HepG2 (cell line): ENCODE measurements at regions not wholly inside any gene's neighbourhood (a gene's known extent, or its start where the extent isn't known, plus 50 kb on each side); places are given as distances from the start of the nearest gene placed in this dataset. TPM values are rescaled to one million over a fixed set of nuclear protein-coding genes. Genes with fewer than 3 reads are reported as not detected.
"Not testable (repeated sequence)": the region's sequence is repeated elsewhere in the genome, so short reads cannot be mapped to it uniquely, and the experiment has no call there.

ENCODE experiments used
- ATAC-seq: fragments of 200-7000 bp; cut with Tn5 transposase; 3 replicates; pipeline ENCODE4 v1.9.1; 2020; ENCODE audit warnings: mild to moderate bottlenecking, moderate library complexity
- BruUV-seq: library from RNA; stranded (reverse); fragments of 400-500 nt; replicated peaks from 2 replicates; lab custom pipeline; 2021; lab: Mats Ljungman, UMichigan
- CTCF ChIA-PET: fragments of 300-600 bp; formaldehyde crosslinking; extraction: SDS; loops from one replicate; lab custom pipeline; 2021; ENCODE audit warnings: low total read pairs, inconsistent platforms, low intra/inter-chr PET ratio; lab: Yijun Ruan, JAX
- POLR2A ChIA-PET: fragments of 350-600 bp; sonication (Branson Sonifier 250); formaldehyde crosslinking; loops from one replicate; lab custom pipeline; 2020; ENCODE audit warnings: antibody characterized with exemption, inconsistent platforms; lab: Yijun Ruan, JAX
- DNase-seq: peaks from one replicate; pipeline ENCODE4 v3.0.0-alpha.2; 2015; ENCODE audit warnings: low spot score
- FAIRE-seq: peaks from 3 replicates; lab custom pipeline; 2011; peaks lifted over from hg19 to GRCh38; lab: Jason Lieb, UNC
- H2AFZ ChIP-seq: one replicate; pipeline ENCODE4 v1.6.1; 2011; ENCODE audit warnings: low read length, inconsistent platforms
- H3K27ac ChIP-seq: fragments of 300-600 bp; 3 replicates; pipeline ENCODE4 v1.8.0; 2011; ENCODE audit warnings: mixed run types, mild to moderate bottlenecking, mixed read lengths, low read length, inconsistent platforms; ENCODE audit not compliant: insufficient read depth; ENCODE audit errors: extremely low read length
- H3K27me3 ChIP-seq, 2 experiments: fragments of 200-600 bp in 1 of 2; 2 replicates in 1 of 2; 3 replicates in 1 of 2; pipeline versions ENCODE4 v1.6.0 to v1.8.0; 2011; ENCODE audit warnings: low read length in 2 of 2, mild to moderate bottlenecking in 2 of 2, moderate library complexity in 2 of 2, inconsistent platforms in 1 of 2; ENCODE audit not compliant: insufficient read depth in 2 of 2, control insufficient read depth in 1 of 2
- H3K36me3 ChIP-seq, 2 experiments: fragments of 200-600 bp in 1 of 2; replicated peaks in 1 of 2; 2 replicates in 1 of 2; 3 replicates in 1 of 2; pipeline versions ENCODE4 v1.5.1 to v1.8.0; 2011; ENCODE audit warnings: low read length in 2 of 2, inconsistent platforms in 1 of 2; ENCODE audit not compliant: insufficient read depth in 2 of 2, control insufficient read depth in 1 of 2
- H3K4me1 ChIP-seq: 2 replicates; pipeline ENCODE4 v1.5.1; 2012; ENCODE audit warnings: low read length, inconsistent platforms; ENCODE audit not compliant: insufficient read depth
- H3K4me2 ChIP-seq: 2 replicates; pipeline ENCODE4 v1.6.0; 2011; ENCODE audit warnings: low read depth, low read length, inconsistent platforms
- H3K4me3 ChIP-seq, 3 experiments: fragments of 200-600 bp in 1 of 3; sonication (generic), shearing (Covaris generic) in 1 of 3; replicated peaks in 1 of 3; 2 replicates each; pipeline ENCODE4 v1.5.1; 2011 to 2016; ENCODE audit warnings: low read length in 3 of 3, inconsistent platforms in 2 of 3, low read depth in 2 of 3, mild to moderate bottlenecking in 2 of 3, control low read depth in 1 of 3, mixed read lengths in 1 of 3; ENCODE audit not compliant: insufficient read depth in 1 of 3
- H3K79me2 ChIP-seq: one replicate; pipeline ENCODE4 v1.6.1; 2011; ENCODE audit warnings: low read length, inconsistent platforms; ENCODE audit not compliant: insufficient read depth
- H3K9ac ChIP-seq: 2 replicates; pipeline ENCODE4 v1.6.0; 2011; ENCODE audit warnings: mild to moderate bottlenecking, low read depth, low read length, inconsistent platforms; ENCODE audit not compliant: insufficient read depth
- H3K9me3 ChIP-seq: 2 replicates; pipeline ENCODE4 v1.5.1; 2012; ENCODE audit warnings: mild to moderate bottlenecking, low read length
- H4K20me1 ChIP-seq: 2 replicates; pipeline ENCODE4 v1.6.0; 2011; ENCODE audit warnings: inconsistent platforms, mild to moderate bottlenecking, low read length, moderate library complexity; ENCODE audit not compliant: insufficient read depth
- WGBS: methylation state at CpG from one replicate; pipeline ENCODE4 v1.1.6; 2017; ENCODE audit warnings: low lambda C conversion rate; 5-methylcytosine and 5-hydroxymethylcytosine counted together
- in situ Hi-C: cut with HindIII; loops from 2 replicates; pipeline ENCODE4 v1.10.0; 2017; ENCODE audit warnings: low pct_unique_long_range_greater_than_20kb; ENCODE audit not compliant: extremely low pct_ligation_motif_present
- intact Hi-C: fragments of 100-400 bp; cut with micrococcal nuclease; formaldehyde crosslinking; loops from one replicate; pipeline ENCODE4 v1.10.0; 2022; ENCODE audit not compliant: unreplicated experiment
- microRNA-seq: library from miRNA; unstranded; fragments of <30 nt; microRNA quantifications from one replicate; pipeline ENCODE4, GENCODE V29; 2020
- small RNA-seq, 3 experiments: library from RNA; depleted of rRNA; stranded (forward); fragments of <200 nt; gene quantifications; one replicate each; pipeline ENCODE3, GENCODE V24; 2012; ENCODE audit warnings: low read depth in 2 of 3, low replicate concordance in 1 of 3; ENCODE audit not compliant: insufficient read length in 3 of 3, insufficient read depth in 2 of 3

DNA sequence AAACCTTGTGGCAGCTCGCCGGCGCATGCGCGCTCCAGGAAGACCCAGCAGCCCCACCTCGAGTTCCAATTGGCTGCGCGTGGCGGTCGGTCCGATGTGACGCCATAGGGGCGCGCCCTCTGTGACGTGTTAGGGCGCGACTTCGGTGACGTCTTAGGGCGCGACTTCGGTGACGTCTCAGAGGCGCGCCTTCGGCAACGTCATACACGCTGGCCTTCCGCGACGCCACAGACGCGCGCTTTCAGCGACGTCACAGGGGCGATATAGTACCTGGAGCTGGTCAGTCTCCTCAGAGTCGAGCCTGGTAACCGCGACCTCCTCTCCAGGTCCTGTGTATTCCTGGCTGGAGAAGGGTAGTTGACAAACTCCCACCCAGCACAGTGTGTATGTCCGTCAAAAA lies 304.4 kb upstream of the ZNF722 start:
- H3K9me3 ChIP-seq, BruUV-seq, H2AFZ ChIP-seq, ATAC-seq, POLR2A ChIA-PET, in situ Hi-C loops, H3K4me1 ChIP-seq, DNase-seq, H4K20me1 ChIP-seq, H3K36me3 ChIP-seq, H3K27ac ChIP-seq, H3K27me3 ChIP-seq, FAIRE-seq, H3K4me3 ChIP-seq, H3K79me2 ChIP-seq, H3K4me2 ChIP-seq, intact Hi-C loops, H3K9ac ChIP-seq, CTCF ChIA-PET: not testable (repeated sequence)
- 100% methylated on average over 1 of the region's 41 CpGs for WGBS

Small RNA genes in the stretch of these regions (microRNA-seq; reads per million reads assigned to microRNA genes)
- gene MIR4283-2, result not detected

Small RNA genes in the stretch of these regions (small RNA-seq; reads per million reads assigned to genes)
- 0 reads per million in 3 experiments for gene MIR4283-2
